SK-N-SH treated with all-trans-retinoic acid at 6 μM for 48 hours (cell line): ENCODE measurements at regions not wholly inside any gene's neighbourhood (a gene's known extent, or its start where the extent isn't known, plus 50 kb on each side); places are given as distances from the start of the nearest gene placed in this dataset.

Experiments used
- ATAC-seq: fragments of 200-7000 bp; cut with Tn5 transposase; 3 replicates; pipeline ENCODE4 v1.9.1; 2020; ENCODE audit warnings: mild to moderate bottlenecking, moderate library complexity
- ARNTL ChIP-seq: fragments of 450-650 bp; formaldehyde crosslinking; IDR thresholded peaks from 2 replicates; pipeline ENCODE4 v1.5.0; 2020; ENCODE audit warnings: low read depth, mild to moderate bottlenecking, moderate library complexity, borderline replicate concordance
- CSDC2 ChIP-seq: fragments of 250-450 bp; sonication (Bioruptor Pico); IDR thresholded peaks from 2 replicates; pipeline ENCODE4 v1.5.0; 2020; ENCODE audit warnings: mild to moderate bottlenecking, moderate library complexity
- ESRRG ChIP-seq: fragments of 250-450 bp; sonication (Bioruptor Pico); IDR thresholded peaks from 2 replicates; pipeline ENCODE4 v1.6.1; 2021; ENCODE audit warnings: mild to moderate bottlenecking
- GLIS3 ChIP-seq: fragments of 250-450 bp; sonication (Bioruptor Pico); IDR thresholded peaks from 2 replicates; pipeline ENCODE4 v1.5.0; 2020; ENCODE audit warnings: mild to moderate bottlenecking, moderate library complexity
- ISL1 ChIP-seq: fragments of 250-450 bp; sonication (Bioruptor Pico); IDR thresholded peaks from 2 replicates; pipeline ENCODE4 v2.1.2; 2022; ENCODE audit warnings: mild to moderate bottlenecking, moderate library complexity
- PPARA ChIP-seq: fragments of 250-450 bp; sonication (Bioruptor Pico); IDR thresholded peaks from 2 replicates; pipeline ENCODE4 v1.5.0; 2020; ENCODE audit warnings: mild to moderate bottlenecking, borderline replicate concordance
- RARB ChIP-seq: fragments of 250-450 bp; sonication (Bioruptor Pico); IDR thresholded peaks from 2 replicates; pipeline ENCODE4 v1.8.0; 2021; ENCODE audit warnings: mild to moderate bottlenecking, moderate library complexity
- SNAI2 ChIP-seq: fragments of 250-450 bp; sonication (Bioruptor Pico); IDR thresholded peaks from 2 replicates; pipeline ENCODE4 v1.5.0; 2020; ENCODE audit warnings: mild to moderate bottlenecking, moderate library complexity
- TCF4 ChIP-seq: fragments of 250-450 bp; sonication (Bioruptor Pico); IDR thresholded peaks from 2 replicates; pipeline ENCODE4 v1.8.0; 2021; ENCODE audit warnings: mild to moderate bottlenecking, moderate library complexity, borderline replicate concordance
- TOX ChIP-seq: fragments of 250-450 bp; sonication (Bioruptor Pico); IDR thresholded peaks from 2 replicates; pipeline ENCODE4 v1.8.0; 2021; ENCODE audit warnings: mild to moderate bottlenecking, moderate library complexity, borderline replicate concordance
- ZFP3 ChIP-seq: fragments of 250-450 bp; sonication (Bioruptor Pico); IDR thresholded peaks from 2 replicates; pipeline ENCODE4 v1.5.0; 2020; ENCODE audit warnings: mild to moderate bottlenecking, moderate library complexity
- ZFP30 ChIP-seq: fragments of 450-650 bp; formaldehyde crosslinking; IDR thresholded peaks from 2 replicates; pipeline ENCODE4 v1.5.0; 2022; ENCODE audit warnings: mild to moderate bottlenecking, moderate library complexity
- ZNF565 ChIP-seq: fragments of 450-650 bp; formaldehyde crosslinking; conservative IDR thresholded peaks from 2 replicates; pipeline ENCODE4 v1.5.0; 2020; ENCODE audit warnings: low read depth, mild to moderate bottlenecking, moderate library complexity
- ZNF8 ChIP-seq: fragments of 450-650 bp; formaldehyde crosslinking; IDR thresholded peaks from 2 replicates; pipeline ENCODE4 v1.5.0; 2020; ENCODE audit warnings: mild to moderate bottlenecking, moderate library complexity
- TF ChIP-seq, protein P1 (sequence below): fragments of 250-450 bp; sonication (Bioruptor Pico); IDR thresholded peaks from 2 replicates; pipeline ENCODE4 v1.8.0; 2021; ENCODE audit warnings: low read depth, mild to moderate bottlenecking, moderate library complexity, borderline replicate concordance
- TF ChIP-seq, protein P2 (sequence below): fragments of 250-450 bp; sonication (Bioruptor Pico); IDR thresholded peaks from 2 replicates; pipeline ENCODE4 v1.5.0; 2020; ENCODE audit warnings: mild to moderate bottlenecking, moderate library complexity
- TF ChIP-seq, protein P3 (sequence below): fragments of 250-450 bp; sonication (Bioruptor Pico); IDR thresholded peaks from 2 replicates; pipeline ENCODE4 v1.8.0; 2020; ENCODE audit warnings: mild to moderate bottlenecking, moderate library complexity, borderline replicate concordance
- TF ChIP-seq, protein P4 (sequence below): fragments of 250-450 bp; sonication (Bioruptor Pico); IDR thresholded peaks from 2 replicates; pipeline ENCODE4 v1.5.1; 2021; ENCODE audit warnings: mild to moderate bottlenecking, moderate library complexity

DNA sequence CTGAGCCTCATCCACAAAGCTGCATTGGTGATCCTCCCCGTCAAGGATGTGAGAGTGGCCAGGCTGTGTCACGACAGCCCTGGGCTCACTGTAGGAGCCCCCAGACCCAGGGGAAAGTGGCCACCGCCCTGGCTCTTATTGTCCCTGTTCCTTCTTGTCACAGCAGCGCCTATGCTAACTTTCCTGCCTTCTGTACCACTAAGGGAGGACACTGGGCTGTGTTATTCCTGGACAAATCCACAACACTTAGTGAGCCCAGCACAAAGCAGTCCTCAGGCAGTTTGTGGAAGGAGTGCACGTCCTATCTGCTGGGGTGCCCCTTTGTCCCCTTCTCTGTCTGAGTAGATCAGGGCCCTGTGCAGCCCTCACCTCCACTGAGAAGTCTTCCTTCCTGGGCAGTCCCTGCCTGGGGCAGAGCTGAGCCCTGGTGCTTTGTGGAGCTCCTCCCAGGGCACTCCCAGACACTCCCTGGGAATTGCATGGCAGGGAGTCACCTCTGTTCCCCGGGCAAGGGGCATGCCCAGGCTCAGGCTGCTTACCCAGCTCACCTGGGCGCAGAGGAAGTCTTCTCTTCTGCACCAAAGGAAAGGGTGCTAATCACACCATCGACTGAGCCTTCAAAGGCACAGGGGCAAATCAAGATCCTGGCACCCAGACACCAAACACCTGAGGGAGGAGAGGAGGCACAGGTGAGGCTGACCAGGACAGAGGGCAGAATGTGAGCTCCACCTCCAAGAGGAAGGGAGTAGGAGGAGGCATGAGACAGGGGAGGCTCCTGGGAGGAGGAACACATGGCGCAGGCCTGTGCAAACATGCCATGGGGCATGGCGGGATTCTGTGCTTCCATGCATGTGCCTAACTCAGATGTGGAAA is 138.7 kb downstream of the KLF13 start:
- ATAC-seq = no peak
- no peak for TF ChIP-seq TCF4 (CRISPR knock-in tag)
- TF ChIP-seq ESRRG (CRISPR knock-in tag) = no peak
- TF ChIP-seq GLIS3 (CRISPR knock-in tag) = no peak
- no peak for TF ChIP-seq ISL1
- TF ChIP-seq ZNF8 = no peak
- TF ChIP-seq, protein P1, sequence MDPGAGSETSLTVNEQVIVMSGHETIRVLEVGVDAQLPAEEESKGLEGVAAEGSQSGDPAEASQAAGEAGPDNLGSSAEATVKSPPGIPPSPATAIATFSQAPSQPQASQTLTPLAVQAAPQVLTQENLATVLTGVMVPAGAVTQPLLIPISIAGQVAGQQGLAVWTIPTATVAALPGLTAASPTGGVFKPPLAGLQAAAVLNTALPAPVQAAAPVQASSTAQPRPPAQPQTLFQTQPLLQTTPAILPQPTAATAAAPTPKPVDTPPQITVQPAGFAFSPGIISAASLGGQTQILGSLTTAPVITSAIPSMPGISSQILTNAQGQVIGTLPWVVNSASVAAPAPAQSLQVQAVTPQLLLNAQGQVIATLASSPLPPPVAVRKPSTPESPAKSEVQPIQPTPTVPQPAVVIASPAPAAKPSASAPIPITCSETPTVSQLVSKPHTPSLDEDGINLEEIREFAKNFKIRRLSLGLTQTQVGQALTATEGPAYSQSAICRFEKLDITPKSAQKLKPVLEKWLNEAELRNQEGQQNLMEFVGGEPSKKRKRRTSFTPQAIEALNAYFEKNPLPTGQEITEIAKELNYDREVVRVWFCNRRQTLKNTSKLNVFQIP = no peak
- TF ChIP-seq PPARA (CRISPR knock-in tag) = no peak
- TF ChIP-seq SNAI2 = no peak
- no peak for TF ChIP-seq ZFP30 (CRISPR knock-in tag)
- TF ChIP-seq RARB (CRISPR knock-in tag) = no peak
- TF ChIP-seq TOX (CRISPR knock-in tag) = no peak
- TF ChIP-seq CSDC2 (CRISPR knock-in tag) = no peak
- TF ChIP-seq, protein P2, sequence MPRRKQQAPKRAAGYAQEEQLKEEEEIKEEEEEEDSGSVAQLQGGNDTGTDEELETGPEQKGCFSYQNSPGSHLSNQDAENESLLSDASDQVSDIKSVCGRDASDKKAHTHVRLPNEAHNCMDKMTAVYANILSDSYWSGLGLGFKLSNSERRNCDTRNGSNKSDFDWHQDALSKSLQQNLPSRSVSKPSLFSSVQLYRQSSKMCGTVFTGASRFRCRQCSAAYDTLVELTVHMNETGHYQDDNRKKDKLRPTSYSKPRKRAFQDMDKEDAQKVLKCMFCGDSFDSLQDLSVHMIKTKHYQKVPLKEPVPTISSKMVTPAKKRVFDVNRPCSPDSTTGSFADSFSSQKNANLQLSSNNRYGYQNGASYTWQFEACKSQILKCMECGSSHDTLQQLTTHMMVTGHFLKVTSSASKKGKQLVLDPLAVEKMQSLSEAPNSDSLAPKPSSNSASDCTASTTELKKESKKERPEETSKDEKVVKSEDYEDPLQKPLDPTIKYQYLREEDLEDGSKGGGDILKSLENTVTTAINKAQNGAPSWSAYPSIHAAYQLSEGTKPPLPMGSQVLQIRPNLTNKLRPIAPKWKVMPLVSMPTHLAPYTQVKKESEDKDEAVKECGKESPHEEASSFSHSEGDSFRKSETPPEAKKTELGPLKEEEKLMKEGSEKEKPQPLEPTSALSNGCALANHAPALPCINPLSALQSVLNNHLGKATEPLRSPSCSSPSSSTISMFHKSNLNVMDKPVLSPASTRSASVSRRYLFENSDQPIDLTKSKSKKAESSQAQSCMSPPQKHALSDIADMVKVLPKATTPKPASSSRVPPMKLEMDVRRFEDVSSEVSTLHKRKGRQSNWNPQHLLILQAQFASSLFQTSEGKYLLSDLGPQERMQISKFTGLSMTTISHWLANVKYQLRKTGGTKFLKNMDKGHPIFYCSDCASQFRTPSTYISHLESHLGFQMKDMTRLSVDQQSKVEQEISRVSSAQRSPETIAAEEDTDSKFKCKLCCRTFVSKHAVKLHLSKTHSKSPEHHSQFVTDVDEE (CRISPR knock-in tag) = no peak
- no peak for TF ChIP-seq ZNF565 (CRISPR knock-in tag)
- no peak for TF ChIP-seq ARNTL
- TF ChIP-seq, protein P3, sequence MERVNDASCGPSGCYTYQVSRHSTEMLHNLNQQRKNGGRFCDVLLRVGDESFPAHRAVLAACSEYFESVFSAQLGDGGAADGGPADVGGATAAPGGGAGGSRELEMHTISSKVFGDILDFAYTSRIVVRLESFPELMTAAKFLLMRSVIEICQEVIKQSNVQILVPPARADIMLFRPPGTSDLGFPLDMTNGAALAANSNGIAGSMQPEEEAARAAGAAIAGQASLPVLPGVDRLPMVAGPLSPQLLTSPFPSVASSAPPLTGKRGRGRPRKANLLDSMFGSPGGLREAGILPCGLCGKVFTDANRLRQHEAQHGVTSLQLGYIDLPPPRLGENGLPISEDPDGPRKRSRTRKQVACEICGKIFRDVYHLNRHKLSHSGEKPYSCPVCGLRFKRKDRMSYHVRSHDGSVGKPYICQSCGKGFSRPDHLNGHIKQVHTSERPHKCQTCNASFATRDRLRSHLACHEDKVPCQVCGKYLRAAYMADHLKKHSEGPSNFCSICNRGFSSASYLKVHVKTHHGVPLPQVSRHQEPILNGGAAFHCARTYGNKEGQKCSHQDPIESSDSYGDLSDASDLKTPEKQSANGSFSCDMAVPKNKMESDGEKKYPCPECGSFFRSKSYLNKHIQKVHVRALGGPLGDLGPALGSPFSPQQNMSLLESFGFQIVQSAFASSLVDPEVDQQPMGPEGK (CRISPR knock-in tag) = no peak

DNA sequence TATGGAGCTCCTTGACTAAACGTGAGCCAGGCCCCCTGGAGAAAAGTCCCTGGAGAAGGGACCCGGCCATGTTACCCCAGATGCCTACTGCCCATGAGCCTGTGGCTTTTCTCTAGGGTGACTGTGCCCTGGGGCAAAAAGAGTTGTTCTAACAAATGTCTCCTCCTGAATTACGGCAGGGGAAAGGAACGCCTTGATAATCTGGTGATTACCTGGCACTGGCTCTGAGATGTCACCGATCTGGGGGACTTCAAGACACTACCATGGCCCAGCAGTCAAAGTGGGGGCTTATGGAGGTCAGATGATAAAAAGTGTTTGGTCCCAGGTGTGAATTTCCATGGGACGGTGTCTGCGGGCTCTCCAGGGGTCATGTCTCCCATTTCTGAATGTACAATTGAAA is 140.7 kb downstream of the KLF13 start:
- ATAC-seq = no peak
- TF ChIP-seq ZNF8 (no peak), ZFP3 (CRISPR knock-in tag) (no peak)
- TF ChIP-seq, all 23 proteins: peak for 0

DNA sequence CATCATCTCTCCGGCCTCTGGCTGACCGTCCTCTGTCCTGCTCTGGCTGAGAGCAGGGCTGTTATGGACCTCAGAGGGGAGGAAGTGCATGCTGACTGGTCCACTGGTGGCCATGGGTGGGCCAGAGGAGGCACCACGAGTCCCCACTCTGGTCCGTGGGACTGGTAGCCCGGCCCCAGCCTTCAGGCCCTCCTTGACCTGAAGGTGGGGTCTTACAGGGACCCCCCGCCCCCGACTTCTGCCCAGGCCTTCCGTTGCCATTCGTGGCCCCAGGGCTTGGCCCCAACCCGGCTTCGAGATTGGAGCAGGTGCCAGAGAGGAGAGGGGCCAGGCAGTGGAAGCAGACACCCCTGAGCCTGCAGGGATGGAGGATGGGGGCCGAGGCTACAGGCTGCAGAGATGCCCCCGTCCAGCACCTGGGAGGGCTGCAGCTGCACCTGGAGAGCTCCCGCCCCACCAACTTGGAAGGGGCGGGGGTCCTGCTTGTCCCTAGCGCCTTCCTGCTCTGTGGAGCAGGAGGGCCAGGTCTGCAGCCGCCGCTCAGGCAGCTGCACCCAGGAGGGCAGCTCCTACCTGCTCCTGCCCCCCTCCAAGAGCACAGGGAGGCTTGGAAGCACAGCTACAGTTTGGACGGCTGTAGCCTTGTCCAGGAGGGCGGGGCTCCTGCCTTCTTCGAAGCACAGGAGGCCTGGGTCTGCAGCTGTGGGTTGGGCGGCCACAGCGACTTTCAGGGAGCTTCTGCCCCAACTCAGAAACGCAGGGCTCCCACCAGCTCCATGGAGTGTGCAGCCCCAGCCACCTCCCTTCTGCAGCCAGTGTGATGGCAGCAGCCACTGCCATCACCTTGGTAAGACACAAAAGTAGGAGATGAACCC is 142.5 kb downstream of the KLF13 start:
- no peak for ATAC-seq
- TF ChIP-seq, protein P4, sequence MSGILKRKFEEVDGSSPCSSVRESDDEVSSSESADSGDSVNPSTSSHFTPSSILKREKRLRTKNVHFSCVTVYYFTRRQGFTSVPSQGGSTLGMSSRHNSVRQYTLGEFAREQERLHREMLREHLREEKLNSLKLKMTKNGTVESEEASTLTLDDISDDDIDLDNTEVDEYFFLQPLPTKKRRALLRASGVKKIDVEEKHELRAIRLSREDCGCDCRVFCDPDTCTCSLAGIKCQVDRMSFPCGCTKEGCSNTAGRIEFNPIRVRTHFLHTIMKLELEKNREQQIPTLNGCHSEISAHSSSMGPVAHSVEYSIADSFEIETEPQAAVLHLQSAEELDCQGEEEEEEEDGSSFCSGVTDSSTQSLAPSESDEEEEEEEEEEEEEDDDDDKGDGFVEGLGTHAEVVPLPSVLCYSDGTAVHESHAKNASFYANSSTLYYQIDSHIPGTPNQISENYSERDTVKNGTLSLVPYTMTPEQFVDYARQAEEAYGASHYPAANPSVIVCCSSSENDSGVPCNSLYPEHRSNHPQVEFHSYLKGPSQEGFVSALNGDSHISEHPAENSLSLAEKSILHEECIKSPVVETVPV (CRISPR knock-in tag) = no peak
- TF ChIP-seq SNAI2 = no peak
- no peak for TF ChIP-seq ISL1
- TF ChIP-seq RARB (CRISPR knock-in tag) = no peak
- TF ChIP-seq ZFP30 (CRISPR knock-in tag) = no peak
- no peak for TF ChIP-seq ZNF565 (CRISPR knock-in tag)
- TF ChIP-seq ARNTL = no peak
- TF ChIP-seq GLIS3 (CRISPR knock-in tag) = no peak
- no peak for TF ChIP-seq TOX (CRISPR knock-in tag)
- no peak for TF ChIP-seq ESRRG (CRISPR knock-in tag)
